Endodermal cell (in vitro differentiated cells): ENCODE measurements at regions not wholly inside any gene's neighbourhood (a gene's known extent, or its start where the extent isn't known, plus 50 kb on each side); places are given as distances from the start of the nearest gene placed in this dataset.

Experiments used
- DNase-seq: peaks from one replicate; pipeline ENCODE4 v3.0.0-alpha.2; 2017
- H3K27ac ChIP-seq: 2 replicates; pipeline ENCODE4 v1.5.1; 2013; ENCODE audit warnings: mild to moderate bottlenecking, low read depth, low read length, moderate library complexity
- H3K27me3 ChIP-seq: 2 replicates; pipeline ENCODE4 v1.6.1; 2013; ENCODE audit warnings: mild to moderate bottlenecking, low read length, moderate library complexity; ENCODE audit not compliant: insufficient read depth, control insufficient read depth, poor library complexity, severe bottlenecking
- H3K36me3 ChIP-seq: 2 replicates; pipeline ENCODE4 v1.7.0; 2013; ENCODE audit warnings: mild to moderate bottlenecking, low read length, moderate library complexity; ENCODE audit not compliant: control insufficient read depth, insufficient read depth
- H3K4me1 ChIP-seq: one replicate; pipeline ENCODE4 v1.7.0; 2013; ENCODE audit warnings: low read length; ENCODE audit not compliant: control insufficient read depth, insufficient read depth
- H3K4me3 ChIP-seq: 2 replicates; pipeline ENCODE4 v1.5.1; 2013; ENCODE audit warnings: mild to moderate bottlenecking, low read length, moderate library complexity
- H3K9ac ChIP-seq: 2 replicates; pipeline ENCODE4 v1.6.1; 2013; ENCODE audit warnings: mild to moderate bottlenecking, low read length, moderate library complexity; ENCODE audit not compliant: poor library complexity, severe bottlenecking; ENCODE audit errors: extremely low read depth
- H3K9me3 ChIP-seq: 2 replicates; pipeline ENCODE4 v1.6.1; 2013; ENCODE audit warnings: mild to moderate bottlenecking, low read length, moderate library complexity; ENCODE audit not compliant: control insufficient read depth
- H3K27ac Mint-ChIP-seq: 2 replicates; pipeline ENCODE4 v1.8.0; 2020; ENCODE audit warnings: mixed read lengths
- H3K27me3 Mint-ChIP-seq: 2 replicates; pipeline ENCODE4 v1.8.0; 2021; ENCODE audit warnings: mild to moderate bottlenecking, mixed read lengths; ENCODE audit not compliant: insufficient read depth
- H3K36me3 Mint-ChIP-seq: 2 replicates; pipeline ENCODE4 v1.8.0; 2020; ENCODE audit warnings: low read depth, mixed read lengths
- H3K4me1 Mint-ChIP-seq: 2 replicates; pipeline ENCODE4 v1.8.0; 2020; ENCODE audit warnings: mixed read lengths
- H3K4me3 Mint-ChIP-seq: 2 replicates; pipeline ENCODE4 v1.8.0; 2020; ENCODE audit warnings: mild to moderate bottlenecking, moderate library complexity, mixed read lengths
- H3K9me3 Mint-ChIP-seq: 2 replicates; pipeline ENCODE4 v1.8.0; 2020; ENCODE audit warnings: mild to moderate bottlenecking, mixed read lengths
- CTCF ChIP-seq: fragments of 200-600 bp; sonication (generic); conservative IDR thresholded peaks from 2 replicates; pipeline ENCODE4 v1.5.0; 2021; ENCODE audit warnings: antibody characterized with exemption, mild to moderate bottlenecking
- WGBS, 2 experiments: methylation state at CpG; one replicate each; pipeline versions ENCODE4 v1.1.5 to v1.1.7; 2013; ENCODE audit warnings: missing lambda C conversion rate in 2 of 2, mixed read lengths in 1 of 2; ENCODE audit not compliant: insufficient coverage in 1 of 2, insufficient read length in 1 of 2; 5-methylcytosine and 5-hydroxymethylcytosine counted together

- Histone ChIP-seq H3K4me1 (no peaks in the 10 kb centered on the region), H3K4me3 (no peak overlapping the region), H3K9ac (no peak overlapping the region), H3K27ac (no peak overlapping the region), H3K36me3 (no peaks in the 10 kb centered on the region), H3K27me3 (no peaks in the 10 kb centered on the region), H3K9me3 (peaks cover 17% of the 10 kb centered on the region)
- no peak for DNase-seq
- TF ChIP-seq CTCF = no peak
- no peaks in the 10 kb centered on the region for H3K27me3 Mint-ChIP-seq
- H3K27ac Mint-ChIP-seq = no peak overlapping the region
- no peaks in the 10 kb centered on the region for H3K4me1 Mint-ChIP-seq
- H3K9me3 Mint-ChIP-seq = peaks cover 19% of the 10 kb centered on the region
- H3K4me3 Mint-ChIP-seq = no peak overlapping the region
- no peaks in the 10 kb centered on the region for H3K36me3 Mint-ChIP-seq
- 94 to 96% methylated on average over 4 to 6 of the region's 6 CpGs for WGBS, 2 experiments
These were observed 559.9 kb downstream of the EPM2A start for GRCh38 chr6:145175470-145175869.

- DNase-seq = no peak
- Mint-ChIP-seq H3K4me1 (no peaks in the 10 kb centered on the region), H3K4me3 (no peak overlapping the region), H3K27me3 (no peaks in the 10 kb centered on the region), H3K36me3 (no peaks in the 10 kb centered on the region), H3K27ac (no peak overlapping the region), H3K9me3 (peaks cover 19% of the 10 kb centered on the region)
- Histone ChIP-seq H3K9me3 (peaks cover 17% of the 10 kb centered on the region), H3K9ac (no peak overlapping the region), H3K4me3 (no peak overlapping the region), H3K27ac (no peak overlapping the region), H3K27me3 (no peaks in the 10 kb centered on the region), H3K36me3 (no peaks in the 10 kb centered on the region), H3K4me1 (no peaks in the 10 kb centered on the region)
- WGBS, 2 experiments = 89 to 100% methylated on average over 3 to 5 of the region's 5 CpGs
- no peak for TF ChIP-seq CTCF
These were observed 556.9 kb downstream of the EPM2A start for GRCh38 chr6:145178391-145178790.

- Mint-ChIP-seq H3K36me3 (no peaks in the 10 kb centered on the region), H3K4me3 (no peak overlapping the region), H3K4me1 (peaks cover 9% of the 10 kb centered on the region), H3K27ac (no peak overlapping the region), H3K9me3 (no peaks in the 10 kb centered on the region), H3K27me3 (no peaks in the 10 kb centered on the region)
- no peaks in the 10 kb centered on the region for H3K27me3 ChIP-seq
- no peak for TF ChIP-seq CTCF
- no peak overlapping the region for H3K27ac ChIP-seq
- no peak for DNase-seq
- no peaks in the 10 kb centered on the region for H3K36me3 ChIP-seq
- 75% methylated on average over 2 of the region's 2 CpGs; no CpG with 5 or more reads in 1 of the 2 experiments for WGBS, 2 experiments
- H3K4me3 ChIP-seq = no peak overlapping the region
- no peaks in the 10 kb centered on the region for H3K4me1 ChIP-seq
- no peak overlapping the region for H3K9ac ChIP-seq
- H3K9me3 ChIP-seq = no peaks in the 10 kb centered on the region
These were observed 547.7 kb downstream of the EPM2A start for GRCh38 chr6:145187491-145188206.
